ENCODE measurements at regions not wholly inside any gene's neighbourhood (a gene's known extent, or its start where the extent isn't known, plus 50 kb on each side); places are given as distances from the start of the nearest gene placed in this dataset.

DNA sequence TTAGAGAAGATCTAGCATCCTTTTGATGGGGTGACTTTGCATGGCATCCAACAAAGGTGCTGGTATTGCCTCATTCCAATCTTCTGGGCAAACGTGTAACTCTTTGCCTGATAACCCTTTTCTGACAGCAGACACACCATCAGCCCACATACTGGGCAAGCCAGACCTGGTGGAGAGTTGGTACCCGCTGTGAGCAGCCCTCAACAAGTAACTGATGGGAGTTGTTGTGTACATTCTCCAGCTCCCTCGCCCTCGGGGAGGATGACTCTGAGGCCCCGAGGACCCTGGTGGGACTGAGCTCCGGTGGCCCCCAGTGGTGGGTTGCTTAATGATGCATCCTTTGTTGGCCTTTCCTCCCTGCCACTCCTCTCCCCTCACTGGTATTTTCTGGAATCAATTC is 102.4 kb upstream of the SLC6A11 start:
- H3K4me3 ChIP-seq (ENCODE audit: low read depth, low read length): no peak overlapping the region
- TF ChIP-seq, protein P1, sequence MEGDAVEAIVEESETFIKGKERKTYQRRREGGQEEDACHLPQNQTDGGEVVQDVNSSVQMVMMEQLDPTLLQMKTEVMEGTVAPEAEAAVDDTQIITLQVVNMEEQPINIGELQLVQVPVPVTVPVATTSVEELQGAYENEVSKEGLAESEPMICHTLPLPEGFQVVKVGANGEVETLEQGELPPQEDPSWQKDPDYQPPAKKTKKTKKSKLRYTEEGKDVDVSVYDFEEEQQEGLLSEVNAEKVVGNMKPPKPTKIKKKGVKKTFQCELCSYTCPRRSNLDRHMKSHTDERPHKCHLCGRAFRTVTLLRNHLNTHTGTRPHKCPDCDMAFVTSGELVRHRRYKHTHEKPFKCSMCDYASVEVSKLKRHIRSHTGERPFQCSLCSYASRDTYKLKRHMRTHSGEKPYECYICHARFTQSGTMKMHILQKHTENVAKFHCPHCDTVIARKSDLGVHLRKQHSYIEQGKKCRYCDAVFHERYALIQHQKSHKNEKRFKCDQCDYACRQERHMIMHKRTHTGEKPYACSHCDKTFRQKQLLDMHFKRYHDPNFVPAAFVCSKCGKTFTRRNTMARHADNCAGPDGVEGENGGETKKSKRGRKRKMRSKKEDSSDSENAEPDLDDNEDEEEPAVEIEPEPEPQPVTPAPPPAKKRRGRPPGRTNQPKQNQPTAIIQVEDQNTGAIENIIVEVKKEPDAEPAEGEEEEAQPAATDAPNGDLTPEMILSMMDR (conservative IDR thresholded peaks at IDR 0.05; ENCODE audit: low read depth, low read length): no peak
- DNase-seq (ENCODE audit: low read depth): no peak

DNA sequence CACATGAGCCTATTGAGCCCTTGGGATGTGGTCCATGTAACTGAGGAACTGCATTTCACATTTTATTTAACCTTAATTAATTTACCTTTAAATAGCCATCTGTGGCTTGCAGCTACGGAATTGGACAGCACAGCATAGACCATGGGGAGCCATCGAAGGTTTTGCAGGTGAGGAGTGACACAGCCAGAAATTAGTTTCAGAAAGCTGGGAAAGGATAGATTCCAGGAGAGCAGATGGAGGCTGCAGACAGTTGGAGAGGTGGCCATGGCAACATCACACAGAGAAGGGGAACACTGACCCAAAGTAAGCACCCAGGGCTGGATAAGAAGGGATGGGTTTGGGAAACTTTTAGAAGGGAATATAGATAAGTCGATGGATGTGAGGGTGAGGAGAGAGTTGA is 100.1 kb upstream of the SLC6A11 start:
- TF ChIP-seq, protein P1 (conservative IDR thresholded peaks at IDR 0.05; ENCODE audit: low read depth, low read length): no peak
- H3K4me3 ChIP-seq (ENCODE audit: low read depth, low read length): no peak overlapping the region
- DNase-seq (ENCODE audit: low read depth): no peak

DNA sequence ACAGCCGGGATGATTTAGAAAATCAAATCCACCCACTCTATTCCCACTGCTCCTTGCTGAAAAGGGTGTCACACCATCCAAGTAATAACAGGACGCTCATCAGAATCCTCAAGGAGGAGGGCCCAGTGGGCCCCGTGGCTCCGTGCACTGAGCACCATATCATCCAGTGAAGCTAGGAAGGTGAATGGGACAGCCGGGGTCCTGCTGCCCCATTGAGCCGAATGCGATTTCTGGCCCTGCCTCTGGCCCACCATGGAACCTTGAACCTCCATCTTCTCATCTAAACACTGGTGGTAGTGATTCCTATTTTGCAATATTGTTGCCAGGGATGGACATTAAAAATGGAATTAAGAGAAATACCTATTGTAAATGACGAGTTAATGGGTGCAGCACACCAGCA is 99.1 kb upstream of the SLC6A11 start:
- TF ChIP-seq, protein P1 (conservative IDR thresholded peaks at IDR 0.05; ENCODE audit: low read depth, low read length): no peak
- H3K4me3 ChIP-seq (ENCODE audit: low read depth, low read length): no peak overlapping the region
- DNase-seq (ENCODE audit: low read depth): no peak

DNA sequence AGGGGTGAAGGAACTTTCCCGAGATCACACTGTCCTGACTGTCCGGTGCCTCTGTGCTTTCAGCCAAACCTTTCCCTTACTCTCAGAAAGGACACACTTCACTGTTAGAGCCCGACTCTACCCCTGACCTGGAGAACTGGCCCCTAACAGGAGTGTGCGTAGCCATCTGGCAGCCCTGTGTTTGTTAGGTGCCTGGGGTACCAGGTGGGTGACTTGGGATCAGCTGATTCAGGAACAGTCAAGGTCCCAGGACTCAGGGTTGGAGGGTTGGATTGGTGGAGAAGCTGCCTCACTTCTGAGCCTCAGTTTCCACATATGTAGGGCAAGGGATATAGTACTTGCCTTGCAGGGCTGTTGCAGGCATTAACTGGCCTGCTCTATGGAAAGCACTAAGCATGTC is 98.3 kb upstream of the SLC6A11 start:
- no peak for DNase-seq (ENCODE audit: low read depth)
- TF ChIP-seq, protein P1 (conservative IDR thresholded peaks at IDR 0.05; ENCODE audit: low read depth, low read length): no peak
- no peak overlapping the region for H3K4me3 ChIP-seq (ENCODE audit: low read depth, low read length)

DNA sequence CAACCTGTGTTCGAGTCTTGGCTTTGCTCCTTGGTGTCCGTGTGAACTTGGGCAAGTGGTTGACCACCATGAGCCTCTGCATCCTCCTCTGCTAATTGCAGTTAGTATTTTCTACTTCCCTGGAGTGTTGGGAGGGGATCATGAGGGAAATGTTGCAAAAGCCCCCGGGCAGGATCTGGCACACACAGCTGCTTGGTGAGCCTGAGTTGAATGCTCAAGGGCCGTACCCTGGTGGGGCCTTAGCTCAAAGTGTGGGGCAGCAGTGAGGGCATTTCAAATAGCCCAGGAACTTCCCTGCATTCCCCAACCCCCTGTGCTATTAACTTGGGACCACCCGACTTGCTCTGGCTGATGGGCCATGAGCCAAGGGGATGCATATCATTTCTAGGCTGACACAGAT is 94.9 kb upstream of the SLC6A11 start:
- no peak for DNase-seq (ENCODE audit: low read depth)
- TF ChIP-seq, protein P1 (conservative IDR thresholded peaks at IDR 0.05; ENCODE audit: low read depth, low read length): no peak
- no peak overlapping the region for H3K4me3 ChIP-seq (ENCODE audit: low read depth, low read length)

DNA sequence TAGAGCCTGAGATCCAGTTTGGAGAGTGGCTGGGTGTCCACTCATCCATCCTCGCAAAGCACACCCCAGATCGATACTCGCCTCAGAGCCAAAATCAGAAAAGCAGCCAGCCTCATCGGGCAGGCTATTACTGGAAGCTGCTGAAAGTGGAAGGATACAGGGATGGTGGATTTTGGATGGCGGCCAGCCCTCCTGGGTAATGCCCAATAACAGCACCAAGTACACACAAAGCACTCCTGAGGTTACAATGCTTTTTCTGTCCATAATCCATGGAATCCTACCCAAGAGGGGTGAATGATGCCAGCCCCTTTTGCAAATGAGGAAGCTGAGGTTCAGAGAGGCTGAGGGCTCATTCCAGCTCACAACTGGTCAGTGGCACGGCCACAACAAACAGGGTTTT is 93.1 kb upstream of the SLC6A11 start:
- no peak for DNase-seq (ENCODE audit: low read depth)
- TF ChIP-seq, protein P1 (conservative IDR thresholded peaks at IDR 0.05; ENCODE audit: low read depth, low read length): no peak
- H3K4me3 ChIP-seq (ENCODE audit: low read depth, low read length): no peak overlapping the region

DNA sequence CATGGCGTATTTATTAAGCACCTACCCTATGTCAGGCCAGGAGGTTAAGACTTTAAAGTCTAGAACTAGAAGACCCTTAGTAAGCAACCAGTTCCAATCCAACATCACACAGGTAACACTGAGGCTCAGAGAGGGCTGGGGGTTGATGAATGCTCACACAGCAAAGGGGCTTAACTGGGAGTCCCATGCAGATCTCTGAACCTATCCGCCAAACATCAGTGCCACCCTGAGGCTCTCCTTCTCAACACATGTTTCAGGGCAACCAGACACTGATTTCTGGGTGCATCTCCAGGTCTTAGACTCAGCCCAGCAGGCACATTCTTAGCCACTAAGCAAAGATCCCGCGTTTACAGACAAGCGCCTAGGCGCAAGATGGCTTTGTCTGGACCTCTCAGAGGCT is 92.0 kb upstream of the SLC6A11 start:
- DNase-seq (ENCODE audit: low read depth): no peak
- TF ChIP-seq, protein P1 (conservative IDR thresholded peaks at IDR 0.05; ENCODE audit: low read depth, low read length): no peak
- H3K4me3 ChIP-seq (ENCODE audit: low read depth, low read length): no peak overlapping the region

All from epithelial cell of proximal tubule (primary cell).